ENCODE measurements at regions not wholly inside any gene's neighbourhood (a gene's known extent, or its start where the extent isn't known, plus 50 kb on each side); places are given as distances from the start of the nearest gene placed in this dataset.
"Not testable (repeated sequence)": the region's sequence is repeated elsewhere in the genome, so short reads cannot be mapped to it uniquely, and the experiment has no call there.

GRCh38 chr16:22634954-22635353 is 124.3 kb downstream of the NPIPB5 start:
- DNase-seq (ENCODE audit: extremely low read depth, low read depth), result no peak

DNA sequence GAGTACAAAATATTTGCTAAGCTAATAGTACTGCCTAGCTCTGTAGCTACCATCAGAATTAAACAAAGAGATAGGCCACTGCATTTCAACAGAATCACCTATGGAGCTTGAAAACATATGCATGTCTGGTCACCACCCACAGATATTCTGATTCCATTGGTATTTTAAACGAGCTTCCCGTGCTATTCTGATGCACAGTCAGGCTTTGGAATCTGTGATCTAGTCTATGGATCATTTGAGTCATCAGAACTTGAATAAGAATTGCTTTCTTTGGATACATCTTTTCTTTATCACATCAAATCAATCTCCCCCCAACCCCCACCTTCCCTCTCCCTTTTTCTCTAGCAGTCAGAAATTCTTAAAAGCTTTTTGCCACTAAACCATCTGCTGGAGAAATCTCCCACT is 124.7 kb downstream of the NPIPB5 start:
- TF ChIP-seq, protein P1, sequence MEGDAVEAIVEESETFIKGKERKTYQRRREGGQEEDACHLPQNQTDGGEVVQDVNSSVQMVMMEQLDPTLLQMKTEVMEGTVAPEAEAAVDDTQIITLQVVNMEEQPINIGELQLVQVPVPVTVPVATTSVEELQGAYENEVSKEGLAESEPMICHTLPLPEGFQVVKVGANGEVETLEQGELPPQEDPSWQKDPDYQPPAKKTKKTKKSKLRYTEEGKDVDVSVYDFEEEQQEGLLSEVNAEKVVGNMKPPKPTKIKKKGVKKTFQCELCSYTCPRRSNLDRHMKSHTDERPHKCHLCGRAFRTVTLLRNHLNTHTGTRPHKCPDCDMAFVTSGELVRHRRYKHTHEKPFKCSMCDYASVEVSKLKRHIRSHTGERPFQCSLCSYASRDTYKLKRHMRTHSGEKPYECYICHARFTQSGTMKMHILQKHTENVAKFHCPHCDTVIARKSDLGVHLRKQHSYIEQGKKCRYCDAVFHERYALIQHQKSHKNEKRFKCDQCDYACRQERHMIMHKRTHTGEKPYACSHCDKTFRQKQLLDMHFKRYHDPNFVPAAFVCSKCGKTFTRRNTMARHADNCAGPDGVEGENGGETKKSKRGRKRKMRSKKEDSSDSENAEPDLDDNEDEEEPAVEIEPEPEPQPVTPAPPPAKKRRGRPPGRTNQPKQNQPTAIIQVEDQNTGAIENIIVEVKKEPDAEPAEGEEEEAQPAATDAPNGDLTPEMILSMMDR (IDR thresholded peaks at IDR 0.05; ENCODE audit: low read depth, low read length), result no peak
- no peak for DNase-seq (ENCODE audit: extremely low read depth, low read depth)

More at GRCh38 chr16:22634954-22635353, 124.3 kb downstream of the NPIPB5 start:
- TF ChIP-seq, protein P1 (IDR thresholded peaks at IDR 0.05; ENCODE audit: low read depth, low read length), result no peak

- TF ChIP-seq, protein P1 (IDR thresholded peaks at IDR 0.05; ENCODE audit: low read depth, low read length), result no peak
- DNase-seq (ENCODE audit: extremely low read depth, low read depth), result no peak
Observed at GRCh38 chr16:22635801-22636200, 125.1 kb downstream of the NPIPB5 start.

DNA sequence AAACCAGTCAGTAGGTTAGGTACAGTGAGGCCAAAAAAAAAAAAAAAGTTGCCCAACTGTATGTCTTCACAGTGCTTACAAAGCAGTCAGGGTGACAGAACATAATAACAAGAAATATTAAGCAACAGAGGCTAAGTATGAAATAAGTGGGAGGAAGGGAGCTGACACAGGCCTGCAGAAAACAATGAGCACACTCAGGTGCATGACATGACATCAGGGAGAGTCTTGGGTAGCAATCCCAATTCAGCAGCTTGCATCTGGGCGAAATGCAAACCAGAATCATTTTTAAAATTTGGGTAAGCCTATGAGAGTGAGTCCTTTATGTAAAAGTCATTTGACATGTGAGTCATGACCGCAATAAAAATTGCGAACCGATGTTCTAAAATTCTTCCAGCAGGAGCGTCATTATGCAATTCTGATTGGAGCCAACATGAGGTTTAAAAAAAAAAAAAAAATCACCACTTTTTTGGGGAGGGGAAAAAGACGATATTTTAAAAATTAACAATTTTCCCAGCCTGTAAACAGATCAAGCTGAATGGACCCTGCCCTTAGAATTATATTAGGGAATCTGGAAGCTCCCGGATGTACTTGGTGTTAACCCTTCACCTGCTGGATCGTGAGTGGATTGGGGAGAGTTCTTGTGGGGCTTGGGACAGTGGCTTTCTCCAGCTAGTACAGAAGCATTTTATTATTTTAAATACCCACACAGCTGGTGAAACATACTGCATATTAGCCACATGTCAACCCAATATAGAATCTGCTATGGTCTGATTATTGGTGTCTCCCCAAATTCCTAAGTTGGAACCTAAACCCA is 127.9 kb downstream of the NPIPB5 start:
- peak; percentile 16 for DNase-seq (ENCODE audit: extremely low read depth, low read depth)
- TF ChIP-seq, protein P1 (IDR thresholded peaks at IDR 0.05; ENCODE audit: low read depth, low read length), result no peak

DNA sequence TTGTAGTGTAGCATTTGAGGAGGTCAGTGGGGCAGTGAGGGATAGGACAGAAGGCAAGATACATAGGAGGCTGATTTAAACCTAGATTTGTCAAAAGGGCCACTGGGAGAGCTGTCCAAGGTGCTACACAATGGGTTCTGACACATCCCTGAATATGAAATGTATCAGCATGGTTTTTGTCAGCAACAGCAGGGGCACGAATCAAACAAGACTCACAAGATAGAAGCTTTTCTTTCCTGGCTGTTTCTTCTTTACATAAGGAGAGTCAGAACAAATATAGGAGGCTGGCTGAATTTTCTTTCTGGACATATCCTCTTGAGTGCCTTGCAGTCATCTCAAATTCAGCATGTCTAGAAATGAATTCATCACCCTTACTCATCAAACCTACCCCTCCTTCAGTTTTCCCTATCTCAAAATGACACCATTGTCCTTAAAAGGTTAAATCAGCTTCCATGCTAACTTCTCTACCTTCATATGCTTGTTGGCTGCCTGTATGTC is 130.5 kb downstream of the NPIPB5 start:
- TF ChIP-seq, protein P1 (IDR thresholded peaks at IDR 0.05; ENCODE audit: low read depth, low read length), result no peak
- DNase-seq (ENCODE audit: extremely low read depth, low read depth), result no peak

GRCh38 chr16:22642416-22643088 is 131.9 kb downstream of the NPIPB5 start:
- TF ChIP-seq, protein P1 (IDR thresholded peaks at IDR 0.05; ENCODE audit: low read depth, low read length), result no peak
- no peak for DNase-seq (ENCODE audit: extremely low read depth, low read depth)

DNA sequence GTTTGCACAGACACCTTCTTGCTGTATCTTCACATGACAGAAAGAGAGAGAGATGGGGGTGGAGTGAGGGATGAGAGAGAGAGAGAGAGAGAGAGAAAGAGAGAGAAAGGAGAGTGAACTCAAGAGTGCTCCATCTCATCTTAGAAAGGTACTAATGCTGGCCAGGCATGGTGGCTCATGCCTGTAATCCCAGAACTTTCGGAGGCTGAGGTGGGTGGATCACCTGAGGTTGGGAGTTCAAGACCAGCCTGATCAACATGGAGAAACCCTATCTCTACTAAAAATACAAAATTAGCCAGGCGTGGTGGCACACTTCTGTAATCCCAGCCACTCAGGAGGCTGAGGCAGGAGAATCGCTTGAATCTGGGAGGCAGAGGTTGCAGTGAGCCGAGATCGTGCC is 132.5 kb downstream of the NPIPB5 start:
- not testable (repeated sequence) for DNase-seq (ENCODE audit: extremely low read depth, low read depth)

Measured in AG09319 (cell line).